G401 (cell line): ENCODE measurements at regions not wholly inside any gene's neighbourhood (a gene's known extent, or its start where the extent isn't known, plus 50 kb on each side); places are given as distances from the start of the nearest gene placed in this dataset.
"Not testable (repeated sequence)": the region's sequence is repeated elsewhere in the genome, so short reads cannot be mapped to it uniquely, and the experiment has no call there.

Experiments
- DNase-seq: peaks from one replicate; pipeline ENCODE4 v3.0.0-alpha.2; 2015; ENCODE audit warnings: low spot score
- in situ Hi-C: cut with HindIII; loops from 2 replicates; pipeline ENCODE4 v1.10.0; 2016; ENCODE audit warnings: low sequenced_read_pairs, mixed read lengths

DNA sequence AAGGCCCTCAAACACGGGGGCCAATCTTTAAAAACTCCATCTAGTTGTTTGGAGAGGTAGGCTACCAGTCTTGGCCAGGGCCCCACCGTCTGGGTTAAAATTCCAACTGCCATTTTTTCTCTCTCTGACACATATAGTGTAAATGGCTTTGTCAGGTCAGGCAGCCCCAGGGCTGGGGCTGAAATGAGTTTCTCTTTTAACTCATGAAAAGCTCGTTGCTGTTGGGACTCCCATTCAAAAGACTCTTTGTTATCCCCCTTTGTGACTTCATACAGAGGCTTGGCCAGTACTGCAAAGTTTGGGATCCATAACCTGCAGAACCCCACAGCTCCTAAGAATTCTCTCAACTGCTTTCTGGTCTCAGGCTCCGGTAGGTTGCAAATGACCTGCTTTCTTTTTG, 99.4 kb upstream of the SLC1A4 start:
- no peak for DNase-seq
- in situ Hi-C loops: no loop called here

- DNase-seq, in situ Hi-C loops: not testable (repeated sequence)
Measured at GRCh38 chr2:64896572-64896971, 92.6 kb upstream of the SLC1A4 start.

DNA sequence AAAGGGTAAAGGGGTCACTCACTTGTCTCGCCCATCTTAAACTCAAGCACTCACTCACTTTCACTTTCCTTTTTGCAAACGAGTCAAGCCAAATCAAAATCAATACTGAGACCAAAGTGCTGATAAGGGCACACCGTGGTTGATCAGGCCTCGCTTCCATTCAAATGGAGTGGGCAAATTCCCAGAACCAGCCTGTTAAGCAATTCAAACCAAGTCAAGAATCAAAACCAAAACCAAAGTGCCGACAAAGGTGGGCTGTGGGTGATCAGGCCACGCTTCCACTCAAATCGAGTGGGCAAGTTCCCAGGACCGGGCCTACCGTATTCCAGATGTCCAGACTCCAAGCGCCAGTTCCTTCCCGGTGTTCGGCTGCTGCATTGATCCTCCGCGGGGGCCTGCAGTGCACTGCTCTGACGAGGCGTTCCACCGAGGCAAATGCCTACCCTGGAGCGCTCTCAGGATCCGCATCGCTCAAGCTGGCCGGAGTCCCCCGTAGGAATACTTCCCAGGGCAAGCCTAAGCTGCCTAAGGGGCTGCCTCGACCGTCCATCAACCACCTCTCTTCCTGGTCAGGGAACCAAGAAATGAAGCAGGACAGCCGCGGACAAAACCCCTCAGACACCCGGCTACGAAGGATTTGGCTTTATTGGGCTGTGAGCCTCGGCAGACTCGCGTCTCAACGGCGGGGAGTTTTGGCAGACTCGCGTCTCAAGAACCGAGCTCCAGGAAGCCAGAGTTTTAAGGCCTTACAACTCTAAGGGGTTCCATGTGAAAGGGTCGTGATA, 89.9 kb upstream of the SLC1A4 start:
- DNase-seq: no peak
- in situ Hi-C loops: no loop called here

DNA sequence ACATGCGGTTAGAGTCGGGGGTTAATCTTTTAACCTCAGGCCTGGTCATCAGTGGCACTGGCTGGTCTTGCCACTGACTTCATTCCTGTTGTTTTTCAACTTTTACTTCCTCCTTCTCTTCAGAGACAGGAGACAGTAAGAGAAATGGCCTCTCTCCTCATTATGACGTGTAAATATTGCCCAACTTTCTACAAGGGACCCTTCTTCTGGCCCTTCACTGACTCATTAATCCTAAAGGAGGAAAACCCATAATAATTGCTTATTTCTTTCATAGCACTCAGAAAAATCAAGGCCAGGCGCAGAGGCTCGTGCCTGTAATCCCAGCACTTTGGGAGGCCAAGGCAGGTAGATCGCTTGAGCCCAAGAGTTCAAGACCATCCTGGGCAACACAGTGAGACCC, 89.3 kb upstream of the SLC1A4 start:
- in situ Hi-C loops, DNase-seq: not testable (repeated sequence)

GRCh38 chr2:64904413-64905329, 84.5 kb upstream of the SLC1A4 start:
- in situ Hi-C loops: no loop called here
- no peak for DNase-seq

DNA sequence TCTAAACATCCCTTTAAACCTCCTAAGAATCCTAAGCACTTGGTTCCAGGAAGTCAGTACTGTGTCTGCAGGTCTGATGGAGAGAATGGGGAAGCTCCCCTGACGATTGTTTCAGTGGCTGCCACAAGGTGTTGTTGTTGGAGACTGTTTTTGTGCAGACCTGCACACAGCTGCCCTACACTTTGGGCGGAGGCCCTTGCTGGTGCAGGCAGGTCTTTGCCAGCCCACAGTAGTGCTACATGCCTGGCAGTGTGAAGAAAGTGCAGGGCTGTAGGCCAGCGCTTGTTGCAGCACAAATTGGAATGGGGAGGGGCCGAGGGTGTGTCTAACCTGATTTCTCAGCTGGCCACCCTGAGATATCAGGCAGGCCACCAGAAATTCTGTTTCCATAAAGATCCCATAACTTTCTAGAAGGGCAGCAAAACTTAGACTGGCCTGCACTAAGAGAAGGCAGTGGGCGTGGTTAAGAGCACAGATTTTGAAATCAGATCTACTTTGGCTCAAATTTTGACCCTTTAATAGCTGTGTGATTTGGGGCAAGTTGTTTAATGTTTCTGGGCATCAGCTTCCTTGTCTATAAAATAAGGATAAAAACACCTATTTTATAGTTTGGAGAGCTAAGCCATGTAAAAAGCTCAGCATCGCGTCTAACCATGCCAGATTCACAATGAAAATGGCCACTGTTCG, 83.7 kb upstream of the SLC1A4 start:
- in situ Hi-C loops: no loop called here
- DNase-seq: no peak

DNA sequence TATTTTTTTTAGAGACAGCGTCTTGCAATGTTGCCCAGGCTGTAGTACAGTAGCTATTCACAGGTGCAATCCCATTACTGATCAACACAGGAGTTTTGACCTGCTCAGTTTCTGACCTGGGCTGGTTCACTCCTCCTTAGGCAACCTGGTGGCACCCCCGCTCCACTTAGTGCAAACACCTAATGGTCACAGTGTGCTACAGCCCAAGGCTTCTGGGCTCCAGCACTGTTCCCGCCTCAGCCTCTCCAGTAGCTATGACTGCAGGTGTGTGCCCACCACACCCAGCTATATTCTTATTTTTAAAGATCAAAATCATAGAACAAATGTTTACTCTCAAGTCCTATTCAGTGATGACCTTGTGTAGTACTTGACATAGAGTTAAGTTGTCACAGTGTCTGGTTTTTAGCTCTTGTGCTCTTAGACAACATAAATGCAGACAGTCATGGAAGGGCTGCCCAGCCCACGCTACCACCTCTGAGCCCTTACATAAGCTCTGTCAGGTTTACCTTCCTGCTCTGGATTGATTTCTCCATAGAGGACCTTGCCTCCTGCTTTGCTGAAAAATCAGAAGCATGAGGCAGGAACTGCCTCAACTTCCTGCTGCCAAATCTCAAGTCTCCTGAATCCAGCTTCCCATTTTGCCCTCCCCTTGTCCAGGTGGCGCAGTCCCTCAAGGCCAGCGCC, 82.2 kb upstream of the SLC1A4 start:
- no peak for DNase-seq
- in situ Hi-C loops: no loop called here

GRCh38 chr2:64908406-64908805, 80.8 kb upstream of the SLC1A4 start:
- in situ Hi-C loops: no loop called here
- no peak for DNase-seq

DNA sequence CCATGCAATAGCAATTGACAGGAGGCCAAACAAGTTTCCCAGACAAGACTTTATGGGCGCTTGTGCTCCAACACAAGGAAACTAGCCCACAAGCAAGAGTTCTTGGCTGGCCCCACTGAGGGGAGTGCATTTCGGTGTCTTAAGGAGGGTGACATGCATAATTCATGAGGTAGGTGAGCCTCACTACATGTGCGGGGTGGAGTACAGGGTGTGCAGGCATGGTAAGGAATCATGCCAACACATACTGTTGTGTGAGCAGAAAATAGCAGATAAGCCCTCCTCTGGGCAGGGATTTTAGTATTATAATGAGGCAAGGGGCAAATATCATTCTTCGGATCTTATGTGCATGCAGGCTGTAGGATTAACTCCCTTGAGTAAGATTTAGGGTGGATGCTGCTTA, 78.7 kb upstream of the SLC1A4 start:
- in situ Hi-C loops: no loop called here
- DNase-seq: no peak

DNA sequence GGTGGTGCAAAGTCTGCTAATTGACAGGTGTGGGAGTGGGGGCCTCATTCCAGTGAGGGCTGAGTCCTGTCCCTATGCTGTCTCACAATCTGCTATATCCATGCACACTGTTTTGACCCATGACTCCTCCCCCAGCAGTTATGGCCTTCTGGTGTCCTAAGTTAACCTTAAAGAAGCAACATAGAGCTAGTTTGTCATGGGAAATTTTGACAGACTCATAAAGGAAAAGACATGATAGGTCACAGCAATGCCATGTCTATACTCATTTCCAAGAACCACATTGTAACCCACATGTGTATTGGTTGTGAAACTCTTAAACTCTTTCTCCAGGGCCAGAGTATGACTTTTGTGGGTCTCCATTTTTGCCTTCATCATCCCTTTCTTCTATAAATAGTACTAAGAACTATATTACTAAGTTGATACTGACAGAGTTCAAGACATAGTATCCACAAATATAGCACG, 78.2 kb upstream of the SLC1A4 start:
- no peak for DNase-seq
- in situ Hi-C loops: no loop called here

GRCh38 chr2:64913357-64913869, 75.8 kb upstream of the SLC1A4 start:
- in situ Hi-C loops: no loop called here

GRCh38 chr2:64914247-64914646, 75.0 kb upstream of the SLC1A4 start:
- DNase-seq: no peak
- in situ Hi-C loops: no loop called here

More at GRCh38 chr2:64913357-64913869, 75.8 kb upstream of the SLC1A4 start:
- DNase-seq: peak; percentile 16

GRCh38 chr2:64914735-64915509, 74.3 kb upstream of the SLC1A4 start:
- in situ Hi-C loops: no loop called here

GRCh38 chr2:64915510-64915900, 73.7 kb upstream of the SLC1A4 start:
- in situ Hi-C loops: no loop called here
- DNase-seq: no peak

More at GRCh38 chr2:64914735-64915509, 74.3 kb upstream of the SLC1A4 start:
- DNase-seq: no peak

DNA sequence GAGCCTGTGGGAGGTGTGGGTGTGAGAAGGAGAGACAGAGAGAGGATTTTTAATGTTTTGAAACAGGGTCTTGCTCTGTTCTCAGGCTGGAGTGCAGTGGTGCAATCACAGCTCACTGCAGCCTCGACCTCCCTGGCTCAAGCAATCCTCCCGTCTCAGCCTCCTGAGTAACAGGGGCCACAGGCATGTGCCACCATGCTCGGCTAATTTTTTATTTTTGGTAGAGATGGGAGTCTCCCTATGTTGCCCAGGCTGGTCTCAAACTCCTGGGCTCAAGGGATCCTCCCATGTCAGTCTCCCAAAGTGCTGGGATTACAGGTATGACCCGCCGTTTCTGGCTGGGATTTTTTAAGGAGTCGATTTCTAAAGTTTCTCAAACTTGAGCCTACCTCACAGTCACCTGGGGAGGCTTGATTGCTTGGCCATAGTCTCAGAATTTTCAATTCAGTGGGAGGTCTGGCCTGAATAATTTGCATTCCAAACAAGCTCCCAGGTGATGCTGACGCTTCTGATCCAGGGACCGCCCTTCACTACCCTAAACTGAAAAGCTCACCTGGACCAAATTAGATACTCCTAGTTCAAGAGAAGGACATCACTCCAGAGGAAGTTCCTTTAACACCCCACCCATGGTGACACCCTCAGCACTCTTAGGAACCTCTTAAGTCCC, 70.8 kb upstream of the SLC1A4 start:
- DNase-seq: no peak
- in situ Hi-C loops: no loop called here

DNA sequence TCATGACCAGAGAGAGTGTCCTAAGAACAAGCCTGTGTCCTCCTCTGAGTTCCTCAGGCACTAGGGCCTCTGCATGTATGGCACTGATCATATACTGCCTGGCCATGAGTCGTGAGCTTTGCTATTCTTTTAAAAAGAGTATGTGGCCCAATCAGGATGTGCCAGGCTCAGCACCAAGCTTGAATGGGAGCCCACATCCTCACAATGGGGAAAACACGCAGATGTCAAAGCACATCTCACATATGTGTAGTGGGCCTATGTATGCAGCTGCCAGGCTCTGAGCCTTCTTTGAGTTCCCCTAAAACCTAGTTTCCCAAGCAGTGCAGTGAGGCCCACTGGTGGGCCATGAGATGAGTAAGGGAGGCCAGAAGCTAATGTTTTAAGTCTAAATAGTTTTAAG, 69.9 kb upstream of the SLC1A4 start:
- in situ Hi-C loops: no loop called here

GRCh38 chr2:64922482-64923384, 66.5 kb upstream of the SLC1A4 start:
- DNase-seq: no peak
- in situ Hi-C loops: no loop called here

More for the DNA sequence above, 69.9 kb upstream of the SLC1A4 start:
- DNase-seq: no peak
